NCI-H146 treated with DMSO at 0.1 percent for 48 hours (cell line): ENCODE measurements at regions not wholly inside any gene's neighbourhood (a gene's known extent, or its start where the extent isn't known, plus 50 kb on each side); places are given as distances from the start of the nearest gene placed in this dataset.

Experiments
- DNase-seq: peaks from one replicate; lab custom pipeline; 2025; ENCODE audit not compliant: unreplicated experiment; lab: John Stamatoyannopoulos, UW

GRCh38 chr20:55614220-55614757 lies 391.0 kb downstream of the CBLN4 start:
- no peak for DNase-seq

- no peak for DNase-seq
Observed at GRCh38 chr20:55610756-55611155, 394.6 kb downstream of the CBLN4 start.

- no peak for DNase-seq
Observed at GRCh38 chr20:55605594-55605993, 399.7 kb downstream of the CBLN4 start.

GRCh38 chr20:55597526-55597925 lies 407.8 kb downstream of the CBLN4 start:
- no peak for DNase-seq

- DNase-seq: no peak
Observed at GRCh38 chr20:55596431-55596830, 408.9 kb downstream of the CBLN4 start.

GRCh38 chr20:55592866-55593265 lies 412.5 kb downstream of the CBLN4 start:
- no peak for DNase-seq

- DNase-seq: peak; percentile 65
Observed at GRCh38 chr20:55586610-55587009, 418.7 kb downstream of the CBLN4 start.

- DNase-seq: no peak
Observed at GRCh38 chr20:55584964-55585363, 420.4 kb downstream of the CBLN4 start.

GRCh38 chr20:55584307-55584706 lies 421.0 kb downstream of the CBLN4 start:
- no peak for DNase-seq

- DNase-seq: no peak
Observed at GRCh38 chr20:55583036-55583435, 422.3 kb downstream of the CBLN4 start.

GRCh38 chr20:55582498-55582897 lies 422.8 kb downstream of the CBLN4 start:
- DNase-seq: no peak

- no peak for DNase-seq
Observed at GRCh38 chr20:55581519-55581918, 423.8 kb downstream of the CBLN4 start.

- no peak for DNase-seq
Observed at GRCh38 chr20:55580475-55580874, 424.8 kb downstream of the CBLN4 start.

- no peak for DNase-seq
Observed at GRCh38 chr20:55579802-55580201, 425.5 kb downstream of the CBLN4 start.

GRCh38 chr20:55576981-55577380 lies 428.3 kb downstream of the CBLN4 start:
- DNase-seq: no peak

GRCh38 chr20:55569084-55569483 lies 436.2 kb downstream of the CBLN4 start:
- no peak for DNase-seq

GRCh38 chr20:55567826-55568225 lies 437.5 kb downstream of the CBLN4 start:
- no peak for DNase-seq

GRCh38 chr20:55565096-55565773 lies 440.1 kb downstream of the CBLN4 start:
- no peak for DNase-seq

GRCh38 chr20:55561259-55561658 lies 444.1 kb downstream of the CBLN4 start:
- DNase-seq: no peak

- no peak for DNase-seq
Observed at GRCh38 chr20:55557191-55557590, 448.1 kb downstream of the CBLN4 start.

GRCh38 chr20:55555075-55555650 lies 450.2 kb downstream of the CBLN4 start:
- DNase-seq: no peak

- DNase-seq: no peak
Observed at GRCh38 chr20:55544638-55545037, 460.7 kb downstream of the CBLN4 start.

GRCh38 chr20:55540486-55540885 lies 464.8 kb downstream of the CBLN4 start:
- DNase-seq: no peak
